HUES6 (cell line): ENCODE measurements at regions not wholly inside any gene's neighbourhood (a gene's known extent, or its start where the extent isn't known, plus 50 kb on each side); places are given as distances from the start of the nearest gene placed in this dataset.

Experiments used
- H3K27ac ChIP-seq: 2 replicates; pipeline ENCODE4 v1.7.0; 2013; ENCODE audit warnings: low read depth, mild to moderate bottlenecking, low read length, inconsistent platforms
- H3K27me3 ChIP-seq: 2 replicates; pipeline ENCODE4 v1.6.1; 2013; ENCODE audit warnings: low read length; ENCODE audit not compliant: control insufficient read depth, insufficient read depth
- H3K36me3 ChIP-seq: 2 replicates; pipeline ENCODE4 v1.6.1; 2013; ENCODE audit warnings: low read length; ENCODE audit not compliant: control insufficient read depth, insufficient read depth
- H3K4me1 ChIP-seq: 2 replicates; pipeline ENCODE4 v1.6.1; 2013; ENCODE audit warnings: low read length; ENCODE audit not compliant: control insufficient read depth, insufficient read depth
- H3K4me3 ChIP-seq: 2 replicates; pipeline ENCODE4 v1.5.1; 2013; ENCODE audit warnings: low read depth, low read length
- H3K9ac ChIP-seq: one replicate; pipeline ENCODE4 v1.6.1; 2013; ENCODE audit warnings: mild to moderate bottlenecking, low read length
- H3K9me3 ChIP-seq: 2 replicates; pipeline ENCODE4 v1.6.1; 2013; ENCODE audit warnings: low read depth, low read length; ENCODE audit not compliant: control insufficient read depth, insufficient read depth

- Histone ChIP-seq H3K4me3 (no peak overlapping the region), H3K9ac (no peak overlapping the region), H3K27me3 (no peaks in the 10 kb centered on the region), H3K9me3 (no peaks in the 10 kb centered on the region), H3K36me3 (no peaks in the 10 kb centered on the region), H3K4me1 (no peaks in the 10 kb centered on the region), H3K27ac (no peak overlapping the region)
Measured at GRCh38 chr7:50837965-50838364, 55.3 kb upstream of the GRB10 start.

- H3K9me3 ChIP-seq = no peaks in the 10 kb centered on the region
- H3K9ac ChIP-seq = no peak overlapping the region
- H3K27ac ChIP-seq = no peak overlapping the region
- H3K4me1 ChIP-seq = no peaks in the 10 kb centered on the region
- H3K36me3 ChIP-seq = no peaks in the 10 kb centered on the region
- H3K27me3 ChIP-seq = peaks cover 4% of the 10 kb centered on the region; the same call in 1 of the 2 replicates
- H3K4me3 ChIP-seq = no peak overlapping the region
Measured at GRCh38 chr7:50836646-50837045, 54.0 kb upstream of the GRB10 start.

- Histone ChIP-seq H3K9me3 (no peaks in the 10 kb centered on the region), H3K9ac (no peak overlapping the region), H3K4me3 (no peak overlapping the region), H3K27ac (no peak overlapping the region), H3K36me3 (no peaks in the 10 kb centered on the region), H3K27me3 (peaks cover 4% of the 10 kb centered on the region; the same call in 1 of the 2 replicates), H3K4me1 (no peaks in the 10 kb centered on the region)
Measured at GRCh38 chr7:50835156-50835555, 52.5 kb upstream of the GRB10 start.

- Histone ChIP-seq H3K27ac (no peak overlapping the region), H3K9me3 (no peaks in the 10 kb centered on the region), H3K4me1 (no peaks in the 10 kb centered on the region), H3K4me3 (no peak overlapping the region), H3K36me3 (no peaks in the 10 kb centered on the region), H3K9ac (no peak overlapping the region), H3K27me3 (peaks cover 4% of the 10 kb centered on the region; the same call in 1 of the 2 replicates)
Measured at GRCh38 chr7:50834679-50835078, 52.0 kb upstream of the GRB10 start.

- no peaks in the 10 kb centered on the region for H3K36me3 ChIP-seq
- no peaks in the 10 kb centered on the region for H3K9me3 ChIP-seq
- H3K9ac ChIP-seq = no peak overlapping the region
- no peaks in the 10 kb centered on the region for H3K4me1 ChIP-seq
- peaks cover 4% of the 10 kb centered on the region; the same call in 1 of the 2 replicates for H3K27me3 ChIP-seq
- no peak overlapping the region for H3K27ac ChIP-seq
- H3K4me3 ChIP-seq = no peak overlapping the region
Measured at GRCh38 chr7:50834031-50834535, 51.4 kb upstream of the GRB10 start.

- Histone ChIP-seq H3K9me3 (no peaks in the 10 kb centered on the region), H3K27me3 (peaks cover 4% of the 10 kb centered on the region; the same call in 1 of the 2 replicates), H3K36me3 (no peaks in the 10 kb centered on the region), H3K4me1 (no peaks in the 10 kb centered on the region), H3K4me3 (no peak overlapping the region), H3K9ac (no peak overlapping the region), H3K27ac (no peak overlapping the region)
Measured at GRCh38 chr7:50832744-50833143, 50.0 kb upstream of the GRB10 start.
